ENCODE measurements at regions not wholly inside any gene's neighbourhood (a gene's known extent, or its start where the extent isn't known, plus 50 kb on each side); places are given as distances from the start of the nearest gene placed in this dataset.

GRCh38 chr12:91622981-91623380 is 440.4 kb upstream of the DCN start:
- no peak for TF ChIP-seq REST (IDR thresholded peaks at IDR 0.05; ENCODE audit: insufficient replicate concordance, low read depth)
- no peak for TF ChIP-seq CTCF (IDR thresholded peaks at IDR 0.05; ENCODE audit: insufficient read depth, low read length)
- TF ChIP-seq POLR2AphosphoS5 (IDR thresholded peaks at IDR 0.05; ENCODE audit: low read depth), result no peak
- TF ChIP-seq GABPA (IDR thresholded peaks at IDR 0.05; ENCODE audit: low read depth), result no peak
